ENCODE measurements at regions not wholly inside any gene's neighbourhood (a gene's known extent, or its start where the extent isn't known, plus 50 kb on each side); places are given as distances from the start of the nearest gene placed in this dataset.

DNA sequence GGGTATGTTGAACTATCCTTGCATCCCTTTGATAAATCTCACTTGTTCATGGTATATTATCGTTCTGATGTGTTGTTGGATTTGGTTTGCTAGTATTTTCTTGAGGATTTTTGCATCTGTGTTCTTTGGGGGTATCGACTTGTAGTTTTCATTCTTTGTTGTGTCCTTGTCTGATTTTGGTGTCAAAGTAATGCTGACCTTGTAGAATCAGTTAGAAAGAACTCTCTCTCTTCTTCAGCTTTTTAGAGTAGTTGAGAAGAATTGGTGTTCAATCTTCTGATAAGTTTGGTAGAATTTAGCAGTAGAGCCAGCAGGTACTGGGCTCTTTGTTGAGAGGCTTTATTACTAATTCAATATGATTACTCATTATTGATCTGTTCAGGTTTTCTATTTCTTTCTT, 707.2 kb upstream of the LRFN5 start:
- TF ChIP-seq YY1 (IDR thresholded peaks at IDR 0.05; ENCODE audit: insufficient read depth, insufficient read length) (no peak), SUZ12 (IDR thresholded peaks at IDR 0.05; ENCODE audit: extremely low read depth, insufficient read depth, insufficient read length) (no peak)
